Bronchial epithelial cell (primary cell): ENCODE measurements at regions not wholly inside any gene's neighbourhood (a gene's known extent, or its start where the extent isn't known, plus 50 kb on each side); places are given as distances from the start of the nearest gene placed in this dataset.

ENCODE experiments used
- DNase-seq: peaks from one replicate; pipeline ENCODE4 v3.0.0-alpha.2; 2010; ENCODE audit warnings: low read depth
- FAIRE-seq: peaks from 2 replicates; lab custom pipeline; 2011; peaks lifted over from hg19 to GRCh38; lab: Jason Lieb, UNC
- H3K27me3 ChIP-seq: 2 replicates; pipeline ENCODE4 v1.5.1; 2011; ENCODE audit warnings: low read length; ENCODE audit not compliant: control insufficient read depth, insufficient read depth
- H3K36me3 ChIP-seq: 2 replicates; pipeline ENCODE4 v1.5.1; 2011; ENCODE audit warnings: low read length; ENCODE audit not compliant: control insufficient read depth, insufficient read depth
- H3K4me3 ChIP-seq: 2 replicates; pipeline ENCODE4 v1.5.1; 2011; ENCODE audit warnings: mild to moderate bottlenecking, low read depth, low read length, control low read depth
- TF ChIP-seq, protein P1 (sequence below): IDR thresholded peaks from 2 replicates; pipeline ENCODE4 v1.5.1; 2011; ENCODE audit warnings: mild to moderate bottlenecking, moderate library complexity, low read length, control low read depth, inconsistent platforms; ENCODE audit not compliant: insufficient read depth, severe bottlenecking

DNA sequence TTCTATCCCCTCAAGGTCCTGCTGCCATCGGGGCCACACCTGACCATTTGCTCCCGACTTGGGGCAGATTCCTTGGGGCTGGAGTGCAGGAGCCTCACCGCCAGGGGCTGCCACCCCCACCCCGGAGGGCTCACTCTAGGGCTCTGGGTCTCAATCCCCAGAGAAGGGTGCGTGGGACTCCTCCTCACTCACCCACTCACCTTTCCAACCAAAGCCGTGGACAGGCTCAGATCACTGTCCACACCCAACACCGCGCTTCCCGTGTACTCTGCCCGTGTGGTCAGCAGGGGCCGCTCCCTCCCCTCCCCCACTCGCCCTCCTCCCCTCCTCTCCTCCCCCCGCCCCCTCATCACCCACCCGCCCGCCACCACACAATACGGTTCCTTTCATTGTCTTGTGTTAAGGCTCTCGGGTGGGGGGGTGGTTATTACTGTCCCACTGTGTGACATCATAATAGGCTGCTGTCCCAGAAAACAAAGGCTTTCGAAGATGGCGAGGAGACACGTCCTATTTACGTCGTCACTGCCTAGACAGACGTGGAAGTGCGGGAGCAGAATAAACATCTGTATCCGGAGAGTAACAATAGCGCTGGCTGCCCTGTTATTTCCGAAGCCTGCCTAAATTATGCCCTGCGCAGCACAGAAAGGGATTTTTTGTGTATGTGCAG is 85.8 kb downstream of the YTHDF1 start:
- no peak overlapping the region for H3K4me3 ChIP-seq
- DNase-seq (no peak), FAIRE-seq (no peak)
- H3K36me3 ChIP-seq, result no peaks in the 10 kb centered on the region
- H3K27me3 ChIP-seq, result no peaks in the 10 kb centered on the region
- TF ChIP-seq, protein P1, sequence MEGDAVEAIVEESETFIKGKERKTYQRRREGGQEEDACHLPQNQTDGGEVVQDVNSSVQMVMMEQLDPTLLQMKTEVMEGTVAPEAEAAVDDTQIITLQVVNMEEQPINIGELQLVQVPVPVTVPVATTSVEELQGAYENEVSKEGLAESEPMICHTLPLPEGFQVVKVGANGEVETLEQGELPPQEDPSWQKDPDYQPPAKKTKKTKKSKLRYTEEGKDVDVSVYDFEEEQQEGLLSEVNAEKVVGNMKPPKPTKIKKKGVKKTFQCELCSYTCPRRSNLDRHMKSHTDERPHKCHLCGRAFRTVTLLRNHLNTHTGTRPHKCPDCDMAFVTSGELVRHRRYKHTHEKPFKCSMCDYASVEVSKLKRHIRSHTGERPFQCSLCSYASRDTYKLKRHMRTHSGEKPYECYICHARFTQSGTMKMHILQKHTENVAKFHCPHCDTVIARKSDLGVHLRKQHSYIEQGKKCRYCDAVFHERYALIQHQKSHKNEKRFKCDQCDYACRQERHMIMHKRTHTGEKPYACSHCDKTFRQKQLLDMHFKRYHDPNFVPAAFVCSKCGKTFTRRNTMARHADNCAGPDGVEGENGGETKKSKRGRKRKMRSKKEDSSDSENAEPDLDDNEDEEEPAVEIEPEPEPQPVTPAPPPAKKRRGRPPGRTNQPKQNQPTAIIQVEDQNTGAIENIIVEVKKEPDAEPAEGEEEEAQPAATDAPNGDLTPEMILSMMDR, result no peak

DNA sequence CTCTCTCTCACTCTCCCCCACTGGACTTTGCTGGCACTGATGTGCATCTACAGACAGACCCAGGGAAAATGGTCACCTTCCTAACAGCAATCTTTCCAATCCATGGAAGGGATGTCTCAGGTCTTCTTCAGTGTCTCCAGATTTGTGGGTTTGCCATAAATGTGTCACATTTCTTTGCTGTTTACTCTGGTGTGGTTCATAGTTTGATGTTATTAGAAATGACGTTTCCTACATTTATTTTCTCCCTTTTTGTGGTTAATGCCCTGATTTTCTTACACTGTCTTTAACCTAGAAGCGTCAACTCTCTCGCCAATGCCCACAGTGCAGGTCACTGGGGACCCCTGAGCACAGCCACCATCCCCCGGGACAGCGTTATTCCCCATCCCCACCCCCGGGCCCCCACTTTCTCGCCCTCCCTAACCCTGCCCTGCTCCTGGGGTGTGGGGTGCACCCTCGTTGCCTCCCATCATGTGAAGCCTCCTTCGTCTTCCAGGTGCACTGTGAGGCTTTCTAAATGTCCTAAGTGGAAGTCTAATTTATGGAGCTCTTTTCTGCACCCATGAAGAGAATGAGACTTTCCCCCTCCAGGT is 86.5 kb downstream of the YTHDF1 start:
- no peak for FAIRE-seq
- Histone ChIP-seq H3K27me3 (no peaks in the 10 kb centered on the region), H3K4me3 (no peak overlapping the region), H3K36me3 (no peaks in the 10 kb centered on the region)
- no peak for DNase-seq
- TF ChIP-seq, protein P1, result no peak

DNA sequence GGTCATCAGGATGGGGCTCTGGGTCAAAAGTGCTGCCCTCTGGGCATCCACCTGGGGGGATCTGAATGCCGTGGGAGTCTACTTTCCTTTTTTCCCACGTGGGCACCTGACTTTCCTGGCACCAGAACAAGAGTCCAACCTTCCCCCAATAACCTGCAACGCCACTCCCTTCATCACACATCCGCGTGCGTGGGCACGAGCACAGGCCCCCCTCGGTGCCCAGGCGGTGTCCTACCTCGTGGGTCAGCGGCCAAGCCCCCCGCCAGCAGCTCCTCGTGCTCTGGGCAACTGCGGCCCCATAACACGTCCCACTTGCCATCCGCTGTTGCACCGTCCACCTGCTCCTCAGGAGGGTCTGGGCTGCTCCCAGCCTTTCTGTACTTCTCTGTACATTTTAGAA is 87.0 kb downstream of the YTHDF1 start:
- Histone ChIP-seq H3K27me3 (no peaks in the 10 kb centered on the region), H3K4me3 (no peak overlapping the region), H3K36me3 (no peaks in the 10 kb centered on the region)
- TF ChIP-seq, protein P1, result no peak
- FAIRE-seq (no peak), DNase-seq (no peak)

DNA sequence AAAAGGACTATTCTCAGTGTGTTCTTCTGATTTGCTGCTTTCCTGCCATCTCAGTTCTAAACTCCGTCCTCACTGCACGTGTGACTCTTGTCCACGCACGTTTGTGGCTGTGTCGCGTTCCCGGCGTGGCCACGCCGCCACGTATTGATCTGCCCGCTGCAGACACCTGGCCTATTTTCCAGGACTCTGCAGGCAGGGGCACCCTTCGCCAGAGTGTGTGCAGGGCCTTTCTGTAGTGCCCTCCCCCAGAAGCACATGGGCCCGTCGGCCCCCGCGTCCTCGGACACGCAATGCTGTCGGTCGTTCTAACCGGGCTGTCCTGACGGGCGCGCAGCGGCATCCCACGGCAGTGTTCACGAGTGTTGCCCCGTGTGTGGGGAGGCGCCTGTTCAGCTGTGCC is 87.6 kb downstream of the YTHDF1 start:
- no peak for DNase-seq
- FAIRE-seq, result no peak
- TF ChIP-seq, protein P1, result no peak
- no peaks in the 10 kb centered on the region for H3K36me3 ChIP-seq
- H3K4me3 ChIP-seq, result no peak overlapping the region
- H3K27me3 ChIP-seq, result no peaks in the 10 kb centered on the region

DNA sequence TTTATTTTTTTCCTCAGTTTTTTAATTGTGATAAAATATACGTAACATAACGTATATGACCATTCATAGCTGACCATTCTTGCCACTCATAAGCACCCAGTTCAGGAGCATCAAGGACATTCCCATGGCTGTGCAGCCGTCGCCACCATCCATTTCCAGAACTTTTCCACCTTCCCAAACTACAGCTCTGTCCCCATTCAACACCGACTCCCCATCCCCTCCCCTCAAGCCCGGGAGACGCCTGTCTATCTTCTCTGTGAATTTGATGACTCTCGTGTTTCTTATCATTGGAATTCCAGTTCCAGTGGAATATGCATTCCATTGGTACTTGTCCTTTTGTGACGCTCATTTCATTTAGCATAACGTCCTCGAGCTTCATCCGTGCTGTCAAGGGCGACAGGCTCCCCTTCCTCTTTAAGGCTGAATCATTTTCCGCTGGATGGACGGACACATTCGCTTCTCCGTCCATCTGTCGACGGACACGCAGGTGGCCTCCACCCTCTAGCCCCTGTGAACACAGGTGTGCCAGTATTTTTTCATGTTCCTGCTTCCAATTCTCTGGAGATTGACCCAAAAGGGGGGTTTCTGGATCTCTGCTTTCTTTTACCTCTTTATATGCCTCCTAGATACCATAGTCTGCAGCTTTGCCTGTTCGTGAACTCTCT is 88.1 kb downstream of the YTHDF1 start:
- Histone ChIP-seq H3K36me3 (no peaks in the 10 kb centered on the region), H3K4me3 (no peak overlapping the region), H3K27me3 (no peaks in the 10 kb centered on the region)
- FAIRE-seq, result no peak
- TF ChIP-seq, protein P1, result no peak
- DNase-seq, result no peak
